Tibial artery (tissue), 4 donors: ENCODE measurements at regions not wholly inside any gene's neighbourhood (a gene's known extent, or its start where the extent isn't known, plus 50 kb on each side); places are given as distances from the start of the nearest gene placed in this dataset.
"Not testable (repeated sequence)": the region's sequence is repeated elsewhere in the genome, so short reads cannot be mapped to it uniquely, and the experiment has no call there.

Experiments
- DNase-seq, 2 donors: peaks; one replicate each; pipeline ENCODE4 v3.0.0-alpha.2; 2019
- H3K27ac ChIP-seq, 2 donors: fragments of 200-600 bp; sonication (generic) in 1 of 2; 1 replicate in 1 of 2; 2 replicates in 1 of 2; pipeline ENCODE4 v1.5.1; 2018 to 2019; ENCODE audit warnings: mild to moderate bottlenecking in 1 of 2
- H3K27me3 ChIP-seq, 2 donors: fragments of 200-600 bp; sonication (generic) in 1 of 2; one replicate each; pipeline versions ENCODE4 v1.5.1 to v1.6.0; 2016 to 2019
- H3K36me3 ChIP-seq, 3 donors: fragments of 200-600 bp; sonication (generic) in 2 of 3; one replicate each; pipeline ENCODE4 v1.5.1; 2016 to 2019; ENCODE audit warnings: mild to moderate bottlenecking in 2 of 3
- H3K4me1 ChIP-seq, 4 donors: fragments of 200-600 bp; sonication (generic) in 2 of 4; 1 replicate in 3 of 4; 2 replicates in 1 of 4; pipeline ENCODE4 v1.5.1; 2016 to 2019
- H3K4me3 ChIP-seq, 2 donors: fragments of 200-600 bp; sonication (generic) in 1 of 2; 1 replicate in 1 of 2; 2 replicates in 1 of 2; pipeline ENCODE4 v1.5.1; 2018 to 2019; ENCODE audit warnings: mild to moderate bottlenecking in 2 of 2
- H3K9me3 ChIP-seq, 3 donors: fragments of 200-600 bp; sonication (generic) in 1 of 3; one replicate each; pipeline ENCODE4 v1.5.1; 2016 to 2019
- CTCF ChIP-seq, 2 experiments: fragments of 200-600 bp in 1 of 2; fragments of 450-650 bp in 1 of 2; IDR thresholded peaks; one replicate each; pipeline ENCODE4 v1.5.1; 2017 to 2019; ENCODE audit warnings: antibody characterized with exemption in 2 of 2, mild to moderate bottlenecking in 1 of 2, moderate library complexity in 1 of 2
- intact Hi-C: fragments of 100-400 bp; cut with DNase I; formaldehyde crosslinking; loops from one replicate; pipeline ENCODE4 v1.15.0; 2023; ENCODE audit warnings: low total_unique reads

GRCh38 chr4:3594751-3595150, 62.5 kb upstream of the LRPAP1 start:
- DNase-seq, H3K4me3 ChIP-seq, intact Hi-C loops, H3K4me1 ChIP-seq, H3K27me3 ChIP-seq, H3K9me3 ChIP-seq, H3K36me3 ChIP-seq, H3K27ac ChIP-seq: not testable (repeated sequence)

- H3K36me3 ChIP-seq, H3K9me3 ChIP-seq, H3K27ac ChIP-seq, H3K4me1 ChIP-seq, H3K4me3 ChIP-seq, H3K27me3 ChIP-seq, DNase-seq, intact Hi-C loops: not testable (repeated sequence)
These were observed 58.0 kb upstream of the LRPAP1 start for GRCh38 chr4:3589946-3590924.

GRCh38 chr4:3589379-3589778, 57.2 kb upstream of the LRPAP1 start:
- H3K4me3 ChIP-seq, H3K27me3 ChIP-seq, H3K27ac ChIP-seq, intact Hi-C loops, H3K36me3 ChIP-seq, H3K4me1 ChIP-seq, DNase-seq, H3K9me3 ChIP-seq: not testable (repeated sequence)

GRCh38 chr4:3588517-3589194, 56.4 kb upstream of the LRPAP1 start:
- H3K27ac ChIP-seq, intact Hi-C loops, H3K36me3 ChIP-seq, DNase-seq, H3K27me3 ChIP-seq, H3K4me1 ChIP-seq, H3K4me3 ChIP-seq, H3K9me3 ChIP-seq: not testable (repeated sequence)

GRCh38 chr4:3586596-3586995, 54.4 kb upstream of the LRPAP1 start:
- H3K36me3 ChIP-seq, intact Hi-C loops, H3K4me3 ChIP-seq, DNase-seq, H3K27ac ChIP-seq, H3K4me1 ChIP-seq, H3K27me3 ChIP-seq, H3K9me3 ChIP-seq: not testable (repeated sequence)

GRCh38 chr4:3585567-3585966, 53.3 kb upstream of the LRPAP1 start:
- H3K4me1 ChIP-seq, intact Hi-C loops, H3K4me3 ChIP-seq, H3K36me3 ChIP-seq, H3K9me3 ChIP-seq, H3K27ac ChIP-seq: not testable (repeated sequence)
- peaks cover 0 to 10% of the 10 kb centered on the region in 2 donors for H3K27me3 ChIP-seq
- peak in 1 of 2 donors; percentile 39 for DNase-seq

DNA sequence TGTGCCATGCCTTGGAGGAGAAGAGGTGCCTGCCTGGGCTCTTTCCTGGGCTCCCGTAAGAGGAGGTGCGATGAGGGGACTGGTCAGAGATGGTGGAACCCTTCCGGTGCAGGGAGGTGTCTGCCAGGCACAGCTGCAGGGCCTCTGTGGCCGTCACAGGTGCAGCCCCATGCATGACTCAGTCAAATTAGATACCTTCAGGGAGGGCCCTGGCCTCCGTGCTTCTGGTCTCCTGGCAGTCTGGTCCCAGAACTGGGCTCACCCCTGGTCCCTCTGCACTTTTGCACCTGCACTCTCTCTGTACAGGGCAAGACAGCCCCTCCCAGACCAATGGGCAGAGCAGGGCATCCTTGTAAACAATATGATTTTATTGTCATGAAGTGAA, 49.9 kb upstream of the LRPAP1 start:
- H3K4me1 ChIP-seq = peaks cover 0 to 4% (median 0%) of the 10 kb centered on the region in 4 donors
- H3K4me3 ChIP-seq = no peak overlapping the region
- intact Hi-C loops = no loop called here
- no peaks in the 10 kb centered on the region for H3K36me3 ChIP-seq
- H3K9me3 ChIP-seq = no peaks in the 10 kb centered on the region
- no peak for DNase-seq
- TF ChIP-seq CTCF (IDR thresholded peaks at IDR 0.05) = no peak
- peaks cover 0 to 6% of the 10 kb centered on the region in 2 donors for H3K27me3 ChIP-seq
- H3K27ac ChIP-seq = no peak overlapping the region
